CD4-positive, alpha-beta memory T cell (primary cell): ENCODE measurements at regions not wholly inside any gene's neighbourhood (a gene's known extent, or its start where the extent isn't known, plus 50 kb on each side); places are given as distances from the start of the nearest gene placed in this dataset.

Experiments used
- CTCF ChIA-PET: fragments of 350-600 bp; sonication (Branson Sonifier 250); formaldehyde crosslinking; loops from one replicate; lab custom pipeline; 2021; ENCODE audit warnings: inconsistent platforms; ENCODE audit not compliant: partially characterized antibody; lab: Charles Lee
- POLR2A ChIA-PET: fragments of 350-600 bp; sonication (Branson Sonifier 250); formaldehyde crosslinking; loops from one replicate; lab custom pipeline; 2021; ENCODE audit not compliant: partially characterized antibody; lab: Charles Lee
- DNase-seq, 5 donors: peaks; one replicate each; pipeline versions ENCODE4 v3.0.0 to v3.0.0-alpha.2; 2020 to 2022; ENCODE audit warnings: mixed read lengths in 1 of 5
- H3K27ac ChIP-seq: one replicate; pipeline ENCODE4 v1.7.0; 2013; ENCODE audit warnings: low read depth, low read length
- H3K27me3 ChIP-seq: 2 replicates; pipeline ENCODE4 v1.7.0; 2013; ENCODE audit warnings: mild to moderate bottlenecking, low read length, moderate library complexity; ENCODE audit not compliant: insufficient read depth
- H3K36me3 ChIP-seq: 2 replicates; pipeline ENCODE4 v1.7.0; 2013; ENCODE audit warnings: mild to moderate bottlenecking, low read length, moderate library complexity; ENCODE audit not compliant: insufficient read depth
- H3K4me1 ChIP-seq: 2 replicates; pipeline ENCODE4 v1.7.0; 2013; ENCODE audit warnings: mild to moderate bottlenecking, low read length, moderate library complexity; ENCODE audit not compliant: insufficient read depth
- H3K4me3 ChIP-seq, 2 donors: one replicate each; pipeline ENCODE4 v1.7.0; 2013; ENCODE audit warnings: low read length in 2 of 2, mild to moderate bottlenecking in 1 of 2
- H3K9me3 ChIP-seq, 2 donors: one replicate each; pipeline ENCODE4 v1.7.0; 2013; ENCODE audit warnings: low read length in 2 of 2, control low read depth in 1 of 2; ENCODE audit not compliant: control insufficient read depth in 1 of 2
- H3K27ac Mint-ChIP-seq, 7 donors: one replicate each; pipeline ENCODE4 v1.8.0; 2020 to 2021; ENCODE audit warnings: mixed read lengths in 7 of 7, mild to moderate bottlenecking in 6 of 7, inconsistent platforms in 3 of 7, moderate library complexity in 3 of 7
- H3K27me3 Mint-ChIP-seq, 2 donors: one replicate each; pipeline ENCODE4 v1.8.0; 2020 to 2021; ENCODE audit warnings: mixed read lengths in 2 of 2
- H3K36me3 Mint-ChIP-seq, 2 donors: one replicate each; pipeline ENCODE4 v1.8.0; 2020 to 2021; ENCODE audit warnings: mixed read lengths in 2 of 2, inconsistent platforms in 1 of 2, mild to moderate bottlenecking in 1 of 2
- H3K4me1 Mint-ChIP-seq, 4 donors: one replicate each; pipeline ENCODE4 v1.8.0; 2020 to 2021; ENCODE audit warnings: mixed read lengths in 4 of 4, mild to moderate bottlenecking in 1 of 4
- H3K4me3 Mint-ChIP-seq, 8 donors: one replicate each; pipeline ENCODE4 v1.8.0; 2020 to 2021; ENCODE audit warnings: mixed read lengths in 8 of 8, mild to moderate bottlenecking in 7 of 8, moderate library complexity in 6 of 8, inconsistent platforms in 3 of 8
- H3K9me3 Mint-ChIP-seq, 8 donors: one replicate each; pipeline ENCODE4 v1.8.0; 2020 to 2021; ENCODE audit warnings: mixed read lengths in 8 of 8, mild to moderate bottlenecking in 5 of 8, inconsistent platforms in 3 of 8, moderate library complexity in 1 of 8
- intact Hi-C: fragments of 100-400 bp; cut with micrococcal nuclease; formaldehyde crosslinking; loops from one replicate; pipeline ENCODE4 v1.15.1; 2023

- H3K4me3 ChIP-seq: no peak overlapping the region
- no peaks in the 10 kb centered on the region for H3K36me3 ChIP-seq
- H3K9me3 ChIP-seq: no peaks in the 10 kb centered on the region
- Mint-ChIP-seq H3K4me1 (peaks cover 0 to 3% (median 1%) of the 10 kb centered on the region in 4 donors), H3K9me3 (no peaks in the 10 kb centered on the region), H3K36me3 (no peaks in the 10 kb centered on the region), H3K27me3 (peaks cover 2 to 11% of the 10 kb centered on the region in 2 donors), H3K27ac (no peak overlapping the region), H3K4me3 (no peak overlapping the region)
- intact Hi-C loops: loop anchor here (1.0 kb wide), 2 partner anchors 85 to 161 kb away; no protein-coding TSS in a partner anchor
- peak; percentile 48 to 64 (median 57) for DNase-seq
- POLR2A ChIA-PET: no interaction called here
- H3K27ac ChIP-seq: no peak overlapping the region
- CTCF ChIA-PET: interaction anchor here (1.0 to 4.1 kb wide), 7 partner anchors 13 to 167 kb away, joined by 3 to 43 read pairs (median 6); no protein-coding TSS in a partner anchor
- H3K27me3 ChIP-seq: no peaks in the 10 kb centered on the region
- no peaks in the 10 kb centered on the region for H3K4me1 ChIP-seq
Observed at GRCh38 chr6:152863618-152864326, 113.2 kb downstream of the VIP start.

- CTCF ChIA-PET: no interaction called here
Observed at GRCh38 chr6:152874267-152874666, 108.6 kb downstream of the FBXO5 start.

GRCh38 chr6:152874846-152875568 is 107.8 kb downstream of the FBXO5 start:
- H3K4me3 ChIP-seq: no peak overlapping the region
- H3K4me1 ChIP-seq: no peaks in the 10 kb centered on the region
- no peaks in the 10 kb centered on the region for H3K27me3 ChIP-seq
- no peaks in the 10 kb centered on the region for H3K9me3 ChIP-seq
- H3K27ac ChIP-seq: no peak overlapping the region
- Mint-ChIP-seq H3K4me3 (no peak overlapping the region), H3K36me3 (no peaks in the 10 kb centered on the region), H3K4me1 (no peaks in the 10 kb centered on the region), H3K27ac (no peak overlapping the region), H3K27me3 (peaks cover 7 to 10% of the 10 kb centered on the region in 2 donors), H3K9me3 (peaks cover 1 to 8% (median 6%) of the 10 kb centered on the region in 8 donors)
- intact Hi-C loops: no loop called here
- ChIA-PET CTCF (no interaction called here), POLR2A (no interaction called here)
- H3K36me3 ChIP-seq: no peaks in the 10 kb centered on the region
- DNase-seq: no peak

More at GRCh38 chr6:152874267-152874666, 108.6 kb downstream of the FBXO5 start:
- Histone ChIP-seq H3K9me3 (no peaks in the 10 kb centered on the region), H3K36me3 (no peaks in the 10 kb centered on the region), H3K27ac (no peak overlapping the region), H3K27me3 (no peaks in the 10 kb centered on the region), H3K4me1 (no peaks in the 10 kb centered on the region), H3K4me3 (no peak overlapping the region)
- no peak overlapping the region for H3K27ac Mint-ChIP-seq
- peaks cover 6 to 7% of the 10 kb centered on the region in 2 donors for H3K27me3 Mint-ChIP-seq
- no peak for DNase-seq
- peaks cover 0 to 1% (median under 1%) of the 10 kb centered on the region in 8 donors for H3K9me3 Mint-ChIP-seq
- intact Hi-C loops: no loop called here
- H3K36me3 Mint-ChIP-seq: no peaks in the 10 kb centered on the region
- H3K4me1 Mint-ChIP-seq: no peaks in the 10 kb centered on the region
- POLR2A ChIA-PET: no interaction called here
- no peak overlapping the region for H3K4me3 Mint-ChIP-seq

GRCh38 chr6:152879681-152880080 is 103.2 kb downstream of the FBXO5 start:
- no peak overlapping the region for H3K4me3 ChIP-seq
- H3K27me3 ChIP-seq: no peaks in the 10 kb centered on the region
- H3K9me3 ChIP-seq: no peaks in the 10 kb centered on the region
- ChIA-PET POLR2A (no interaction called here), CTCF (interaction anchor here (1.3 kb wide), 1 partner anchor 18 kb away, joined by 3 read pairs; no protein-coding TSS in a partner anchor)
- DNase-seq: no peak
- no peaks in the 10 kb centered on the region for H3K4me1 ChIP-seq
- intact Hi-C loops: no loop called here
- no peak overlapping the region for H3K27ac ChIP-seq
- peaks cover 10 to 12% of the 10 kb centered on the region in 2 donors for H3K27me3 Mint-ChIP-seq
- no peaks in the 10 kb centered on the region for H3K36me3 Mint-ChIP-seq
- no peaks in the 10 kb centered on the region for H3K4me1 Mint-ChIP-seq
- H3K9me3 Mint-ChIP-seq: peaks cover 6 to 25% (median 12%) of the 10 kb centered on the region in 8 donors
- H3K4me3 Mint-ChIP-seq: no peak overlapping the region
- no peaks in the 10 kb centered on the region for H3K36me3 ChIP-seq
- peak overlapping the region in 2 of 7 donors; percentile 17 to 18 for H3K27ac Mint-ChIP-seq

- DNase-seq: no peak
- H3K4me3 ChIP-seq: no peak overlapping the region
- peaks cover 0 to 2% (median 0%) of the 10 kb centered on the region in 8 donors for H3K9me3 Mint-ChIP-seq
- POLR2A ChIA-PET: no interaction called here
- no peak overlapping the region for H3K27ac Mint-ChIP-seq
- no peaks in the 10 kb centered on the region for H3K4me1 ChIP-seq
- H3K4me1 Mint-ChIP-seq: peaks cover 0 to 6% (median 3%) of the 10 kb centered on the region in 4 donors
- peaks cover 16 to 19% of the 10 kb centered on the region in 2 donors for H3K27me3 Mint-ChIP-seq
- CTCF ChIA-PET: interaction anchor here (1.0 kb wide), 1 partner anchor 10 kb away, joined by 3 read pairs; no protein-coding TSS in a partner anchor
- H3K36me3 Mint-ChIP-seq: no peaks in the 10 kb centered on the region
- no peaks in the 10 kb centered on the region for H3K36me3 ChIP-seq
- no peaks in the 10 kb centered on the region for H3K9me3 ChIP-seq
- intact Hi-C loops: no loop called here
- H3K27me3 ChIP-seq: no peaks in the 10 kb centered on the region
- no peak overlapping the region for H3K27ac ChIP-seq
- H3K4me3 Mint-ChIP-seq: no peak overlapping the region
Observed at GRCh38 chr6:152893187-152893586, 89.7 kb downstream of the FBXO5 start.

- ChIA-PET POLR2A (no interaction called here), CTCF (interaction anchor here (0.8 to 2.3 kb wide), 8 partner anchors 10 to 1206 kb away, joined by 3 to 6 read pairs (median 4); no protein-coding TSS in a partner anchor)
- DNase-seq: no peak
- Histone ChIP-seq H3K9me3 (no peaks in the 10 kb centered on the region), H3K4me3 (no peak overlapping the region), H3K36me3 (no peaks in the 10 kb centered on the region), H3K4me1 (no peaks in the 10 kb centered on the region), H3K27me3 (no peaks in the 10 kb centered on the region), H3K27ac (no peak overlapping the region)
- Mint-ChIP-seq H3K9me3 (peaks cover 0 to 2% (median 0%) of the 10 kb centered on the region in 8 donors), H3K27ac (no peak overlapping the region), H3K4me1 (peaks cover 0 to 7% (median 3%) of the 10 kb centered on the region in 4 donors), H3K27me3 (peaks cover 14% of the 10 kb centered on the region in 2 donors), H3K4me3 (no peak overlapping the region), H3K36me3 (no peaks in the 10 kb centered on the region)
- intact Hi-C loops: no loop called here
Observed at GRCh38 chr6:152896923-152897322, 85.9 kb downstream of the FBXO5 start.

GRCh38 chr6:152897807-152898399 is 84.9 kb downstream of the FBXO5 start:
- peaks cover 14 to 17% of the 10 kb centered on the region in 2 donors for H3K27me3 Mint-ChIP-seq
- H3K27ac ChIP-seq: no peak overlapping the region
- H3K4me1 ChIP-seq: no peaks in the 10 kb centered on the region
- CTCF ChIA-PET: interaction anchor here (0.9 to 2.3 kb wide), 7 partner anchors 9 to 1207 kb away, joined by 3 to 10 read pairs (median 3); no protein-coding TSS in a partner anchor
- H3K4me3 ChIP-seq: no peak overlapping the region
- H3K27me3 ChIP-seq: no peaks in the 10 kb centered on the region
- no peaks in the 10 kb centered on the region for H3K36me3 ChIP-seq
- peak; percentile 38 to 51 (median 45) for DNase-seq
- peaks cover 0 to 7% (median 3%) of the 10 kb centered on the region in 4 donors for H3K4me1 Mint-ChIP-seq
- peaks cover 0 to 2% (median 0%) of the 10 kb centered on the region in 8 donors for H3K9me3 Mint-ChIP-seq
- no peak overlapping the region for H3K27ac Mint-ChIP-seq
- H3K36me3 Mint-ChIP-seq: no peaks in the 10 kb centered on the region
- no peak overlapping the region for H3K4me3 Mint-ChIP-seq
- no peaks in the 10 kb centered on the region for H3K9me3 ChIP-seq
- intact Hi-C loops: no loop called here
- POLR2A ChIA-PET: no interaction called here
